ENCODE measurements at regions not wholly inside any gene's neighbourhood (a gene's known extent, or its start where the extent isn't known, plus 50 kb on each side); places are given as distances from the start of the nearest gene placed in this dataset.
A peak's percentile ranks its signal among the peaks of the same experiment; 100 is the strongest.

DNA sequence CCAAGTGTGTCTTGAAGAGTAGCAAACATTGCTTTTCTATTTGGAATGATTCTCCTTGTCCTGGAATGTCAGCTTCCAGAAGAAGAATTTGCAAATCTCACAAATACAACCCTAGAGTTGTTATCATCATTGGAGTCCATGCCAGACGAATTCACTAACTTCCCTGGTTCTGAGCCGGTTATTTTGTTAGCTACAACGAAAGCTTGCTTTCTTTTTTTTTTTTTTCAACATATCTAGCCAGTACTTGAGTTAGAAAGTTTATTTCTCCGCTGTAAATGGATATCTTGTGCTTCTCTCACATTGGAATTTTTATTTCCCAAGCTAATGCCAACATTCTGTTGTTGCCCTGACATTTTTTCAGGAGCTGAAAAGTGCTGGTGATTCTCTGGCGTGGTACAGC lies 138.1 kb upstream of the POM121L12 start:
- DNase-seq (ENCODE audit: low read depth): no peak

DNA sequence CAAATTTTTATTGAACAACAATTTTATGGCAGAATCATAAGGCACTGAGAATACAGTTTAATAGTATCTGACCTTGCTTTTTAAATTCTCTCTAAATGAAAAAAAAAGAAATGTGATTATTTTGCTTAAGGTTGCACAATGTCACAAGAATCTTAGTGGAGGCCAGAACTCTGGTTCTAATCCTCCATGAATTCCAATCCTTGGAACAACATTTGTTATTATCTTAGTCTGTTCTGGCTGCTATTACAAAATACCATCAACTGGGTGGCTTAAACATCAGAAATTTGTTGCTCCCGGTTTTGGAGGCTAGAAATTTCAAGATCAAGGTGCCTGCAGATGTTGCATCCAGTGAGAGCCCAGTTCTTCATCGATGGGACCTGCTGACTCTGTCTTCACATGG lies 158.2 kb upstream of the POM121L12 start:
- DNase-seq (ENCODE audit: low read depth): no peak

DNA sequence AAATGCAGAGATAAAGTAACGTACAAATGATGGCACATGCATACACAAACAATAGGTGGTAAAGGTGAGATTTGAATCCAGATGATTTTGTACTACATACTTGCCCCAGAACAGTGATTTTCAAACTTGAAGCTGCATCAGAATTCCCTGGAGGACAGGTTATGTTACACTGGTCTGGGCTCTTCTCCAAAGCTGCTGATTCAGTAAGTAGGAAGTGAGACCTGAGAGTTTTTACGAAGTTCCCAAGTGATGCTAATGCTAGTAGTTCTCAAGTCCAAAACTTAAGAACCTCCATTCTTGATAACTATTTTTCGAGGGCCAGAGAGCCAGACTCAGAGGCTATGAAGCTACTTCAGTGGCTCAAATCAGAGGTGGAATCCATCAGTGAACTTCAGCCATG lies 159.0 kb upstream of the POM121L12 start:
- no peak for DNase-seq (ENCODE audit: low read depth)

DNA sequence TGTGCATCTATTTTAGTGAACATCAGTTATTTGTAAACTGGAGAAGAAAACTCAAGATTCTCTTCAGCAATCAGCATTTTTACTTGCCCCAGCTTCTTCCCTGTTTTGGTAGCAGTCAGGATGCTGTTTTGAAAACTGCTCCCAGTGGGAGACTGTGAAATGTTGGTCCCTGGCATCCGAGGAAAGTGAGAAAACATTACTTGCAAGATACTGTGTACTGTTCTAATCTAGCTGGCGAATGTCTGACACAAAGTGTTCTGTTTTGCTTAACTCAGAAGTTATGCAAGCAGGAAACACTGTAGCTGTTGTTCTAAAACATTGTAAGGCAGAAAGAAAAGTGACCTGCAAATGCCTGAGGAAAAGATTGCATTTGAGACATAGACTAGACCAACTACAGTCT lies 171.8 kb upstream of the POM121L12 start:
- no peak for DNase-seq (ENCODE audit: low read depth)

DNA sequence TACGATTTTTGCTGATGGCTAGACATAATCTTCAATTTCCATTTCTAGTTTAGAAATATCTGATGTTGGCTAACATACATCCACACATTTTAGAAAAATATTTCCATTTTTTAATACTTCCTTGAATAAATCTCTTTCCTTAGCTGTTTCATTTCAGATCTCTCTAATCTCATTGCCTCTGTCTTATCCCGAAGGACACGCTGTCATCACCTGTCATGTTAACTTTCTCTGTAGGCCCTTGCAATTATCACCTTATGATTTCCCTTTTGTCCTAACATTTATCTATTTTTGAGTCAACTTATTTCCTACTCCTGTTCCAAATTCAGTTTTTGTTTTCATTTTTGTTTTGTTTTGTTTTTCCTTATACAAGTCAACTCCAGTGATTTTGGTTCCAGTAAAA lies 173.1 kb upstream of the POM121L12 start:
- no peak for DNase-seq (ENCODE audit: low read depth)

DNA sequence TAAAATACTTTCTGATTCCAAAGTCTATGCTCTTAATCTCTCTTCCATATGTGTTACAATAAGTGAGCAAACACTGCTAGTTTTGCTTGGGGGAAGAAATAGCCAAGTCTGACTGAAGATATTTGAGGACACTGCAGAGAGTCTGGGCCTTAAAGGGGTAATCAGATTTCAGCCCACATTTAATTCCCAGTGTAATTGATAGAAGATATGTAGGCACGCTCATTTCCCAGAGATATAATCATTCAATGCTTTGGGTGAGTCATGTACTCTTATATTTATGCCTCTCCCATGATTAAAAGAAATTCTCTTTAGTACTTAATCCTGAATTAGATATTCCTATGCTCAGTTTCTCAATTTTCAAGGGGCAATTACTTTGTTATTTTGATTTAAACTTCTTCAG lies 178.1 kb upstream of the POM121L12 start:
- no peak for DNase-seq (ENCODE audit: low read depth)

DNA sequence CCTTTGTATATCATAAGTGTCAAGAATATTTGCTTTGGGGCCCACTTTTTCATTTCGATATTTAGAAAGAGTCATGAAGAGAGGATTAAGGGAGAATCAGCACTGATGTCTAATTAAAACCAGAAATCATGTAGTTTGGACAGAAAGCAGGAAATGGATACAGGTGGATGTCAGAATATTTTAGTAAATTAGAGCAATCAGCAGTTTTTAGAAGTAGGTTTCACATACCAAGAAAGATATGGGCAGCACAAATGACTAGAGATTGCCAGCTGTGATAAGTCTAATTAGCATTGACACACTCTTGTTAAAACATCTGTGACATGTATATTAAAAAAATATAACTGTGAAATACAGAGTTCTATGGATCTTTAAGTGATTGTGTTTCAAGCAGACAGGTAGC lies 180.8 kb upstream of the POM121L12 start:
- DNase-seq (ENCODE audit: low read depth): no peak

DNA sequence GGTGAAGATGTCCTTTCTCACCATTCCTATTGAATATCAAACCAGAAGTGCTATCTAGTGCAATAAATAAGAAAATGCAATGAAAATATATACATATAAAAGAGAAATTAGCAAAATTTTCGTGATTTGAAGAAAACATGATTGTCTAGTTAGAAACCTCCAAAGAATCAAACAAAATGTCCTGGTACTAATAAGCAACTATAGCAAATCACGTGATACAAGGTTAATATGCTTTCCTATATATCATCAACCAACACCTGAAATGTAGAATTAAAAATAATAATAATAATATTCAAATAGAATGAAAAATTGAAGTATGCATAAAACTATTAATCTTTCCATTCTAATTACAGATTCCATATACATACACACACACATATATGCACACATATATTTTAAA lies 183.9 kb upstream of the POM121L12 start:
- DNase-seq (ENCODE audit: low read depth): no peak

DNA sequence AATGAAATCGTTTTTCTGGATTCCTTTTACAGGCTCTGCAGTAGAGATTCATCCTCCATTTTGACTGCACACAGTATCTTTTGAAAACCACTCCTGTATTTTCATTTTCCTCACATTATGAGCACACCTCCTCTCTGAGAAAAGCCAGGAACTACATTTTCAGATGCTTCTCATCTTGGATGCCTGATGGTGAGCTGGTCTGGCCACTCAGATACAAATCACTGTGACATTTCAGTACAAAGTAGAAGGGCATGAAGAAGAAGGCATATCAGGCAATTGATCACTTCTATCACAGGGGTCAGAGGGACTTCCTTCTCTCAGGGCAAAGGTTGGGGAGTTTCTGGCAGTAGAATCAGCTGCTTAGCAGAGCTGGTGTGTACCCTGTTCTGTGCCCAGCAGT lies 192.0 kb upstream of the POM121L12 start:
- DNase-seq (ENCODE audit: low read depth): no peak

DNA sequence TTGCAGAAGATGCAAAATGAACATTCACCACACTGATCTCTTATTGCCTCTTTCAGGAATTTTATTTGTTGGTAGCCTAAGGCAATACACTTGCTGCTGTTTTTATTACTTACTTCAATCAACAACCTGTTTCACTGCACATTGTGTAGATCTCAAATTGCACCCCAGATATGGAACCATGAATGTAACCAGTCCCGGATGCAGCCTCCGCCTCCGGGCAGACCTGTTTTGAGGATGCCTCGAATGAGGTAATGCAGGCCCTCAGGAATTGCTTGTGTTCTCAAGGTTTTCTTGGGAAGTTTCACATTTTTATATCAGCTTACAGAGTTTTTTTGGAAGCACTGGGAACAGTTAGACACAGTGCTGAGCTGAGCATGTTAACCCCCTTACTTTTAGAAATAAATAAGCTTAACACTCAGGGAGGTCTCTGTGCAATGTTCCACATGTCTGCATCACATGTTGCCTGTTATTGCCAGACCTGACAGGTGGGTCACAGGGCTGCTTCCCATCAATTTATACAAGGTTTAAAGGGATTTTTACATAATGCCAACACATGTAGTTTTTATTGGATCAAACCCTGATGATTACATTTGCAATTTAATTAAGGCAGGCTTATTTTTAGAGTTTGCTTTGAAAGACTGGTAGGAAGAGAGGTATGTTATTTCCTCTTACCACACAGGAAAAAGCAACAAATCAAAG lies 193.1 kb upstream of the POM121L12 start:
- DNase-seq (ENCODE audit: low read depth): no peak

DNA sequence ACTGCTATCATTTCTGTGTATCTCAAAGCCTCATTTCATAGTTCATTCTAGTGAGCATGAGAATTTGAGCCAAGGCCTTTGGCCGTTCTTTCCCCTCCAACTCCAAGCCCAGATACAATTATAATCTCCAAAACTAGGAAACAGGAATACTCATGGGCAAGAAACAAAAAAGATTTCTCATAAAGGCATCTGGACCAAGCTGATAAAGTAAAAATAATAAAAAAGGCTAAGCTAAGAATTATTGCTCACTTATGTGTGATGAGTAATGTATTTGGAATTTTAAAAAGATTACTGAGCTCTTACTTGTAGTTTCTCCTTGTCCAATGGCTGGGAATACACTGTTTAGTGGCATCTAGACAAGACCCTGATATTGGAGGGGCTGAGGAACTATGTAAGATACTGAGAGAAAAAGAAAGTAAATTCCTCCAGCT lies 196.4 kb upstream of the POM121L12 start:
- peak; percentile 47 for DNase-seq (ENCODE audit: low read depth)

DNA sequence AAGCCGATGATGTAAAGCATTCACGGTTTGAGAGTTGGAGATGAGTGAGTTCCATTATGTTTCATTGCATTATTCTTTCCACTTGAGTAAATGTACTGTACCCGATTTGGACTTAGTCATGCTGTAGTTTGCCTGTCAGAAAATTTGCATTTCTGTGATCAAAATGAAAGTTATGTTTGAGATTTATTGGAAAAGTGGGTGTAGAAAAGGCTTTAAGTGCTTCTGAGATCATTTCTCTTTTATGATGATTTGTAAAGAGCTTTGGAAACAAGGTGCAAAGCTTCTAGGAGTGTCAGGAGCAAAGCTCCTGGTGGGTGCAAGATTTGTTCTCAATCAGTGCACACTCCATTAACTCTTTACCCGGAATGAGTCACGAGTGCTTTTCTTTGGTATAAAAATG lies 204.1 kb upstream of the POM121L12 start:
- no peak for DNase-seq (ENCODE audit: low read depth)

DNA sequence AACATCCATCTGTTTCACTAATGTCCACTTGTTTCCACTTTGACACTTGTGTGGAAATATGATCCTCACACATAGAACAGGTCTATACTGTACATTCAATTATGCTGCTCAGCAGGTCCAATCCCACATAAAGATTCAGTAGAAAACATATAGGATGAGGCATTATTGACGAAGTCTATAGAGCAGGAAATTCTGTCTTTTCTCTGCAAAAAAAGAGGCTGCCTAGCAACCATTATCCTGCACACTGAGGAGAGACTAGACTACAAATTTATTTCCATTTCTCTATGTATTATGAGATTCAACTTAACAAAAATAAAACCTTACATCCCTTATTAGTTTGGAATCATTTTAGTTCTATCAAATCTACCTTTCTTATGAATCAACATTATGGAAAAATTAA lies 204.6 kb upstream of the POM121L12 start:
- no peak for DNase-seq (ENCODE audit: low read depth)

DNA sequence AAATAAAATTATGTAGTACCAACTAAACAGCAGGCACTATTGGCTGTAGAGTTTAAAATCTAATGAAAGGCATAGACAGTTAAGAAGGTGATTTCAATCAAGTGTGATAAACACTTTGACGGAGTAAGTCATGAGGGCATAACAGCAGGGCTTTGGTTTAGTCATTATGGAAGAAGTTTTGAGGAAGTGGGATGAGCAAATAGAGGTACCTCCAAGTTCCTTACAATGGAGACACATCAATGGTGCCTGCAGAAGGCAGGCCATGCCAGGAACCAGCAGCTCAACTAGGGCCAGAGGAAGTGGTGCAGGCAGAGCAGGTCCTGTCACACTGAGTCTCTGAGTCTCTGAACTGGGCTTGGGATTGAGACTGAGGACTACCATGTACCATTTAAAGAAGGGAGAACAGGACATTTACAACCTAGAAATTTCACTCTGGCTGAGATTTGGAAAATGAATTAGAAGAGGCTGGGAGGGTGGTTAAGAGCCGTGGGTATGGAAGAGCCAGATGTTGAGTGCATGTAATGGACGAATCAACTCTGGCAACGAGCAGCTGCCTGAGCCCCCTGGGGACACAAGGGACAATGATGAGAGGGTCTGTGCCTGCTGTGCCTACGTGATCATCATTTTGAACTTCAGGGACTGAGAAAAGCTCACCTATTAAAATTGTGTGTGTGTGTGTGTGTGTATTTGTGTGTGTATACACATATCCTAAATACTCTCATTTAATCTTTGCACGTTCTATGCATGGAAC lies 208.7 kb upstream of the POM121L12 start:
- no peak for DNase-seq (ENCODE audit: low read depth)

DNA sequence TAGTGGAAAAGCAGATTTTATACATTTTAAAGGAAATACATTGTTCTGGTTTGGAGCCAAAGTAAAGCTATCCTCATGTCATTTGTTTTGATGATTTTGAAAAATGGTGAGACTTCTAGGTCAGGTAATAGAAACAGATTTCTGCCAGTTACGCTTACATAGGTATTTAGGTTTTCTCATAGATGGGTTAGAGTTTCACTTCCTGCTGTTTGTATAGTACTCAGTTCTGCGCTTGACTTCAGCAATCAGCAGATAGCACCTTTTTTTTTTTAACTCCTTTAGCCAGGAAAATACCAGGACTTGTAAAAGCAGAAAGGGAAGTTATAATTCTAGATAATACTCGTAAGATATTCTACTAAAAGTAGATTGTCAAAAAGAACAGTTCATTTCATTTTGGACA lies 209.8 kb upstream of the POM121L12 start:
- DNase-seq (ENCODE audit: low read depth): no peak

DNA sequence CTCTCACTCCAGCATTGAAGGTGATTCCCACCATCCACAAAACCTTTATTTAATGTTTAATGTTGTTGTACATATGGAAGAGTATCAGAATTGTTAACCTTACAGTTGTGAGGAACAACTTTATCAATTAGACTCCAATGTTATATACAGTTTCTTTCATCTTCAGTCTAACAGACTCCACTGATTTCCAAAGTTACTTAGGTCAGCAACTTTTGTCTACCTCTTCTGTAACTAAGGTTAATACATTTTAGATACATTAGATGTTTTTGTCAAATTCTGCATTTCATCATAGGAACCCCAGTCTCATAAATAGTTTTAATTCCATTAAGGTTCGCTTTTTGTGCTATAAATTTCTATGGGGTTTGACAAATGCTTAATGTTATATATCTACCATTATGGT lies 223.9 kb upstream of the POM121L12 start:
- DNase-seq (ENCODE audit: low read depth): no peak

DNA sequence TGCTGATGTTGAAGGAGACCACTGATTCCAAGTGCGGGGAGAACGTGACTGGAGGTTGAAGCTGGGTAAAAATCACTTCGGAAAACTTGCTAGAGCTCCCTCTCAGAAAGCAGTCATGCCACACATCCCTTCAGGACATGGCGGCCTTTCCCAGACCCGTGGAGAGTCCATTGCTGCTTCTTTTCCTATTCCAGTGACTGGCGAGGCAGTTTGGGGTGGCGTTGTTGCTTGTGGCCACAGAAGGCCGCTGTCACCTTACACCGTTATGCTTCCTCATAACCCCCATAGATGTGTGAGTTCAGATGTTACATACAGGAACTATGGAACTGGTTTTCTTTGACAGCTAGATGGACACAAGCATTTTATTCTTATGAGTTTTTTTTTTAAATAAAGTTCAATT lies 235.6 kb upstream of the POM121L12 start:
- no peak for DNase-seq (ENCODE audit: low read depth)

DNA sequence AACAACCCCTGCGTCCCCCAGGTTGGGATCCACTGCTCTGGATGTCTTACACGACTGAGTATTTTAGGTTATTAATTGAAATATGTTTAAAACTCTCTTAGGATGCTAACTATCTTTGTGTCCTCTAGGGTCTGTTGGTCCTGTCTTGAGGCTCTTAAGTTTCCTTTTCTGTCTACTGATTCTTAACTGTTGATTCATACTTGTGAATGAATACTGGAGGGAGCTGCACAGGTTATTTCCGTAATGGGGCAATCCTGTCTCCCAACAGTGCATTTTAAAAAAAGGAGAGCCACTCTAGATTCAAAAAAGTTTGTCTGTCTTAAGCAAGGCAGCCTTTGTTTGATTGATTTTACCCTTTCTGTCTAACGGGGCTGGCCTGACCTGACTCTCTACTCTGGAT lies 237.6 kb upstream of the POM121L12 start:
- no peak for DNase-seq (ENCODE audit: low read depth)

DNA sequence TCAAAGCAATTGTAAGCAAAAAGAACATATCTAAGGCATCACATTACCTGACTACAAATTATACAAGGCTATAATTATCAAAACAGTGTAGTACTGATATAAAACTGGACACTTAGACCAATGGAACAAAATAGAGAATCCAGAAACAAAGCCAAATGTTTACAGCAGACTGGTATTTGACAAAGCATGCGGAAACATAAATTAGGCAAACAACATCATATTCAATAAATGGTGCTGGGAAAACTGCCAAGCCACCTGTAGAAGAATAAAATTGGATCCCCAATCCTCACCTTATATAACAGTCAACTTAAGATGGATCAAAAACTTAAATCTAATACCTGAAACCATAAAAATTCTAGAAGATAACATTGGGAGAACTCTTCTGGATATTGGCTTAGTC lies 240.8 kb upstream of the POM121L12 start:
- no peak for DNase-seq (ENCODE audit: low read depth)

DNA sequence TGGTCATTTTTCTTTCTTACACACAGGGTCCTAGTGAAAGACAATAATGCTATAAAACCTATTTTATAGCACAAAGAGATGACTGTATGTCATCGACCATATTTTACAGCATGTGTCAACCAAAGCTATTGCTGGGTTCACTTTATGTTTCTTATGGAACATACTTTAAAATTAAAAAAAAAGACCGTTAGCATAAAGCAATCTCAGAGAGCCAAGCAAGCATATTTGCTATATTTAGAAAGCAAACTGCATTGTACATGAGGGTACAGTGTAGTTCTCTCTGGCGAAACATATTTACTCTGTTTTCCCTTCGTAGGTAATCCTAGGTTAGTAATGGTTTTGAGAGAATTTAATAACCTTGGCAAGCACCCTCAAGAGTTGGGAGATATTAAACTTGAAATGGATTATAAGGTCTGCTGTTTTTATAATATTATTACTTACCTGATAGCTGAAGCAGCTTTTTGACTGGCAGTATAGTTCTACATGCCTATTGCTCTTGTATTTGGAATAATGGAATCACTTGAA lies 244.2 kb upstream of the POM121L12 start:
- DNase-seq (ENCODE audit: low read depth): no peak

DNA sequence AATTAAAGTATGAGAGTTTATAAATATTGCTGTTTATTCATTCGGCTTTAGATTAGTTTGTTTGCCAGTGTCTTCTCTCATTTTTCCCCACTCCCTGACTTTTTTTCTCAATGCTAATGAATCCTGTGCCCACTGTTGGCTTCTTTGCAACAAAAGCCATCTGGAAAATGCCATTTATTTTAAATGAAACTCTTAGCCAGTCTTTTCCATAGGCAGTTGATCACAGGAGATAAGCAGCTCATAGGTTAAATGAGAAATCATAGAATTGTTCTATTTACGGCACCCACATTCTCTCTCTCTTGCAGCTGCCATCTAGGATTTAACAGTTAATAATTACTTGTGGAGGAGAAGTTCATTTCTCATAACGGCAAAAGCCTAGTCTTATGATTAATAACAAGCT lies 249.3 kb upstream of the POM121L12 start:
- DNase-seq (ENCODE audit: low read depth): no peak

DNA sequence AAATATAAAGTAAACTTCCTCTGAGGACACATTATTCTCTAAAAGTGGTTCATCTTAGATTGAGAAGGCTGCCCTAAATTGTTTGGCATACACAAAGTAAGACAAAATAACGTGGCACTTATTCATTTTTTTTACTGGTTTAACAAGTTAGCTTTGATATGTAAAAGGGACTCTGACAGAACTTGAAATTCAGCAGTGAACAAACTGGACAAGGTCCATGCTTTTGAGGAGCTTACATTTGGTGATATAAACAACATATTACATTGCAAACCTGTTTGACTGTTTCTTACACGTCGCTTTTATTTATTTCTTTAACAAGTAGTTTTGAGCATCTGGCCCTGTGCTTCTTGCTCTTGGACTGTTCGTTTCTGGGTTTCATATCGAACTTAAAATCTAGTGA lies 253.1 kb upstream of the POM121L12 start:
- DNase-seq (ENCODE audit: low read depth): no peak

DNA sequence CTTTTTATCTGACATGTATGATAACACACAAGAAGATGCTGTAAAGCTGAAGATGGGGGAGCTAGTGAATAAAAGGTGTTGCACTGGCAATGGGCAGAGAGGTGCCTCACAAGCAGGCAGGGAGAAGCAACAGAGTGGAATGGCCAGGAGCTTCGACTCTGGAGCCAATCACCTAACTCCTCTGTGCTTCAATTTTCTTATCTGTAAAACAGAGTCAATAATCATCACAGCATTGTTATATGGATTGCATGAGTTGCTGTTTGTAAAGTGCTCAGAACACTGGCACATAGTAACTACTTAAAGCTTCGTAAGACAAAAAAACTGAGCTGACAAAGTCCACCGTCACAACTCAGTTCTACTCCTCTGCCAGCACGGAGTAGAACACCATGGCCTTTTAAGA lies 254.2 kb upstream of the POM121L12 start:
- no peak for DNase-seq (ENCODE audit: low read depth)
